Umbilical cord (tissue), 1 donor: ENCODE measurements at regions not wholly inside any gene's neighbourhood (a gene's known extent, or its start where the extent isn't known, plus 50 kb on each side); places are given as distances from the start of the nearest gene placed in this dataset.

Experiments used
- DNase-seq: peaks from one replicate; pipeline ENCODE4 v3.0.0-alpha.2; 2015; ENCODE audit warnings: low spot score

DNA sequence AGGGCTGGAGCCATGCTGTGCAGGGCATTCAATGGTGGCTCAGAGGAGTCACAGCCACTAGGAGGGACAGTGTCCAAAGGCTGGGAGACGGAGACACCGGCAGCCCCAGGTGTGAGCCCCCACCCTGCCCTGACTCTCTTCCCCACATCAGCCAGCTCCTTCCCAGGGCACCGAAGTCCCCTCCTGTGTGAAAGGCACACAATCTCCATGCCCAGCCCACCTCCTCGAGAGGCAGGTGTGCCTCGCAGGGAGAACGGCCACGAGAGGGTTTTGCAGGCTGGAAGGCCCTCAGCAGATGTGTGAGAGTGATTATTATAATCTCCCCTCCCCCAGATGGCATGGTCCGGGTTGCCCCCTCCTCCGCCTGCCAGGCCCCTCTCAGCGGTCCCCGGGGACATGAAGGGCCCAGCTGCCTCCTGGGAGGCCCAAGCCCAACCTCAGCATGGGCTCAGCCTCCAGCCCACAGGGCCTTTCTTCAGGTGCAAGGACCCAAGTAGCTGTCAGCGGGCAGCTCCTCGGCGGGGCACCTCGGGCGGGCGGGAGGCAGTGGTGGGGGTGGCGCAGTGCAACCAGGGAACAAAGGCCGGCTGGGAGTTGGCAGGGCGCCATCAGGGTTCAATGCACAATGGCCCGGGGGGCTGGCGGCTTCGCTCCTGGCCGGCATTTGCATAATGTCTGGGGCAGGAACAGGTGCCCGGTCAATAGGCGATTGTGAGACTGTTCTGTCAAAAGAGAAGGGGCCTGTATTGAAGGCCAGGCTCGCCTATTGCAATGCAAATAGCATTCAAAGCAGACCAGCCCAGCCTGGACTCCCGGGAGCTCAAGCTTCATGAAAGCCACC is 155.3 kb upstream of the ZMIZ1 start:
- no peak for DNase-seq

DNA sequence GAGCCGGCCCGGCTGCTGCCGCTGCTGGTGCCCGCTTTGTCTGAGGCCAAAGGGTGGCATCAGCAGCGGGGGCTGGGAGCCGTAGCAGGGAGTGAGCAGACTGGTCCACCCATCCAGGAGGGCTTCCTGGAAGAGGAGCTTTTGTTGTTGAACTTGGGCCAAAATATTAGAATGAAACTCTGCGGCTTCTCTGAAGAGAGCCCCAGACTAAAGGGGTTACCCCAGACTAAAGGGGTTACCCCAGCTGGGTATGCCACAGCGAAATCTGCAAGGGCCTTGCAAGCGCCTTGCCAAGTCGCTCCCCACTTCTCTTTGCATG is 154.7 kb upstream of the ZMIZ1 start:
- DNase-seq: no peak

- DNase-seq: no peak
Observed at GRCh38 chr10:78914502-78915189, 154.1 kb upstream of the ZMIZ1 start.

DNA sequence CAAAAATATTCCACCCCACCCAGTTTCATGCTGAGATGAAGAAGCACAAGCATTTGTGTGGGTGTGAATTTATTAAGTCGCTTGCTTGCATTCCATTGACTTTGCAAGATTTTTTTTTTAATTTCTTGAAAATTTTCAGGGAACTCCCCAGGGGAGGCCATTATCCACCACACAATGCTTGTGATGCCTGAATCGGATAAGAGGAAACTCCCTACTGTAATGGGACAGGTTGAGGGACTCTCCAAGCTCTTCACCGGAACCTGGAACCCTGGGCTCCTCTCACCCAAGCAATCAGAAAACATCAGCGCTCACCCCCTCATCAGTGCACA is 153.6 kb upstream of the ZMIZ1 start:
- no peak for DNase-seq

GRCh38 chr10:78916227-78916626 is 152.5 kb upstream of the ZMIZ1 start:
- DNase-seq: no peak

GRCh38 chr10:78919181-78919966 is 149.4 kb upstream of the ZMIZ1 start:
- no peak for DNase-seq

GRCh38 chr10:78920011-78920410 is 148.8 kb upstream of the ZMIZ1 start:
- no peak for DNase-seq

- DNase-seq: no peak
Observed at GRCh38 chr10:78921895-78922294, 146.9 kb upstream of the ZMIZ1 start.

GRCh38 chr10:78923647-78924318 is 145.0 kb upstream of the ZMIZ1 start:
- DNase-seq: no peak

DNA sequence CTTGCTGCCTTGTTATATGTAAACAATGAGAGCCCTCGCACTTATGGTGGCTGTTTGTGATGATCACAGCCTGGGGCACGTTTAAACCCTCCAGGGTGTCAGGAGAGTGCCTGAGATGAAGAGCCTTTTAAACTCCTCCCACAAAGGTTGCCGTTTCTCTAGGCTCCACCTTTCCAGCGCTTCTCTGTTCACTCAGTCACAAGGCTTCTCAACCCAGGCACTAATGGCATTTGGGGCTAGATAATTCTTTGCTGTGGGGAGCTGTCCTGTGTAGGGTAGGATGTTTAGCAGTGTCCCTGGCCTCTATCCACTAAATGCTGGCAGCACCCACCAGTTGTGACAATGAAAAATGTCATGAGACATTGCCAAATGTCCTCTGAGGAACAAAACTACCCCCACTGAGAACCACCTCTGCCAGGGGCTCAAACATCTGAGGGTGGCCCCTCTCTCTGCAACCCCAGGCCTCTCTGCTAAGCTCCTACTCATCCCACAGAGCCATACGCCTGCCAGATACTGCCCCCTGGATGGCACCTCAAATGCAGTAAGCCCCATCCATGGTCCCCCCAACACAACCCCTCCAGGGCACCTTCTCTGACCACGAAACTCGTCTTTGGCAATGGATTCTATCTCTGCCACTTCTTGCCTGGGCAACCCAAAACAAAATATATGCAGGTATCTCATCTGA is 144.3 kb upstream of the ZMIZ1 start:
- DNase-seq: no peak

DNA sequence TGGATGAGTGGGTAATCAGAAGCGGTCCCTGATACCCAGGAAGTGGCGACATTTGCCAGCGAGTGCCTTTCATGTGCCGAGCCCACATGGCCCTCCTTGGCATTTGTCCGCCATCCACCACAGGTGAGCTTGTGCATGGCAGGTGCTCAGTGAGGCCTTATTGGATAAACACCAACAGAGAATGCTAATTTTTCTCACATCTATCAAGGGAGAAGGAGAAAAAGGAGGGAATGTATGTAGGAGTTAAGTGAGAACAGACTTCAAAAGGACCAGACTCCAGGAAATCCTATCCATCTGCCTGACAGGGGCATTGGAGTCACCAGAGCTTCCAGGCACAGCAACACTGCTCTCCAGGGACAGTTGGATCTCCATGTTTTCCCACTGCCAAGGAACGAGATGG is 143.5 kb upstream of the ZMIZ1 start:
- DNase-seq: no peak

DNA sequence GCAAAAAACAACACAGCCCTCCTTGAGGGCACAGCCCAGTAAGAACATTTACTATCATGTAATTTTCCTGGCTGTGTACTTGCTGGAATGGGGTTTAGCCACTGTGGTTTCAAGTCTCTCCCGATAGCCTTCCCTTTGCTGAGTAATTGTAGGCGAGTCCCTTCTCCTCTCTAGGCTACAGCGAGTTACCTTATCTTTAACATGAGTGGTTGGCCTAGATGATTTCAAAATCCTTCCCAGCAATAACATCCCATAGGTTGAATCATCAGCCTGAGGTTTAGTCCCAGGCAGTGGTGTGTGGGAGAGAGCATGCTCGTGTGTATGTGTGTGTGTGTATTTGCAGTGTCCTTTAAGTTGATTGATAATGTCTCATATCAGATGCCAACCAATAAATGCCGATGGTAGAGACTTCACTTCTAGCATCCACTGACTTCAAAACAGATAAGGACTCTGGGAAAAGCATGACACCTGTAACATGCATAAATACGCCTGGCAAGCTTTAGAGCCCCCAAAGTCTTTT is 142.9 kb upstream of the ZMIZ1 start:
- DNase-seq: peak; percentile 94

GRCh38 chr10:78927257-78927995 is 141.3 kb upstream of the ZMIZ1 start:
- DNase-seq: no peak

GRCh38 chr10:78928330-78928729 is 140.4 kb upstream of the ZMIZ1 start:
- no peak for DNase-seq

DNA sequence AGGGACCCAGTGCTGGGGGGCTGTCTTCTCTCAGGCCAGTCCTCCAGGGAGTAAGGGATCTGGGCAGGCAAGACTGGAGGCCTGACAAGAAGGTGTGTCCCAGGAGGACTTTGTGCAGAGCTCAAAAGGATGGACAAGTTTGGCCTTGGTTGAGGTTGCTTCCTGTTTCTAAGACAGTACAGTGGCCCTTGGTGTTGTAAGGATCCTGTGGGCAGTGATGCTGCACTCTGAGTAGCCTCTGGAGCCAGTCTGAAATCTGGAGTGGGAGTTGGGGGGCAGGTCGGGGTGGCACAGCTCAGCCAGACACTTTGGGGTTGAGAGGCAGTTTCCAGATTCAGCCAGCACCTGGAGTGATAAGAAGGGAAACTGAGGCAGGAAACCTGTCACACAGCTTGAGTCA is 139.2 kb upstream of the ZMIZ1 start:
- DNase-seq: no peak

DNA sequence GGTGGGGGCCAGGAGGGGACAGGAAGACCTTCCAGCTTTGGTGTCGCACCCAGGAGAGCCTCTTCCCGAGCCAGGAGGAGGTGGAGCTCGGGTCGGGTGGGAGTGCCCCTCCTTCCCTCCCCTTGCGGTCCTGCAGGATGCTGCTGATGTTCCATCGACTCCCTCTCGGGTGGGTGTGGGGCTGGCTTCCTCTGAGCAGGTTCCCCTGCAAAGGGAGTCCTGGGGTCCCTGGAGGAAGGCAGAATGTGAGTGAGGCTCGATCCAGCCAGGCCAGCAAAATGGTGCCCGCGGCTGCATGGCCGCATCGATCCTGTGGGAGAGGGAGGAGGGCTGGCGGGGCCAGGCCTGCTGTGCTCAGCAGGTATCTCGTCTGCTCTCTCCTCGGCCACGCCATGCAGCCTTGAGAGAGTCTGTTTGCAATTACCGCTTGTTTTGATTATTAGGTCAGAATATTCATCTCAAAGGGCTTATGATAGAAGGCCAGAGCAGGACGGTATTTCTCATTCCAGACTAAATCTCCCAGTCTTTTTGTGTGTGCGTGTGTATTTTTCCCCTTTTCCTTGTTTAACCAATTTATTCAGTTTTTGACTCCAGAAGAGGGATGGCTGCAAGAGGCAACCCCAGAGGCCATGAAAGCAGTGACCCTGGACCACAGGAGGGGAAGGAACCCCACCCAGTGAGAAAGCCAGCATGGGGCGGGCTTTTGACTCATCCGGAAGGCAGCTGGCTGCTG is 137.3 kb upstream of the ZMIZ1 start:
- DNase-seq: peak; percentile 90

DNA sequence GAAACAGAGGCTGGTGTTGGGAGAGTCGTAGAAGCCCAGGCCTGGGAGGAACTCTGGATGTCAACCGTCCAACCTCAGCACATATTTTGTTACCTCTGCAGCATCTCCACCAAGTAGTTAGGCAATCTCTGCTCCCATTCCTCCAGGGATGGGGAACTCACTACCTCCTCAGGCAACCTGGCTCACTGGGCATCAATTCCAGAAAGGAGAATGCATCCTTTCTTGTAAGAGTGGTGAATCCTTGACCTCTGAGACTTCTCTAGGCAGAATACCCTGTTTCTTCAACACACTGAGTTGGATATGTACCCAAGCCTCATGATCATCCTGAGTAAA is 136.7 kb upstream of the ZMIZ1 start:
- DNase-seq: no peak

DNA sequence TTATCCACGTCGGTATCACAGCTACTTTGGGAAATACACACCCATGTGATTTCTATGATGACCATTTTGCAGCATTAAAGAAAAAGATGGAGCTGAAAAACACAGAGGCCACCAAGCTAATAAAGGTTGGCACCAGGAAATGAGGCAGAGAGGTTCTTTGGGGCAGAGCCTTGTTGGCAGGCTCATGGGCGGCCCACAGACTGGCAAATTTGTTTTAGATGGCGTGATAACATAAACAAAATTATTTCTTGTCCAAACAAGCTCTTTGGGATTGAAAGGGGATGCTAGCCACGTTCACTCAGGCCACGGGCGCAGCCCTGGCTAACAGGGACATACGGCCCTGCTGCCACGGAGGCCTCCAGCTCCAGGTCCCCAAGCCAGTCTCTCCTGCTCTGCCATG is 135.9 kb upstream of the ZMIZ1 start:
- no peak for DNase-seq

DNA sequence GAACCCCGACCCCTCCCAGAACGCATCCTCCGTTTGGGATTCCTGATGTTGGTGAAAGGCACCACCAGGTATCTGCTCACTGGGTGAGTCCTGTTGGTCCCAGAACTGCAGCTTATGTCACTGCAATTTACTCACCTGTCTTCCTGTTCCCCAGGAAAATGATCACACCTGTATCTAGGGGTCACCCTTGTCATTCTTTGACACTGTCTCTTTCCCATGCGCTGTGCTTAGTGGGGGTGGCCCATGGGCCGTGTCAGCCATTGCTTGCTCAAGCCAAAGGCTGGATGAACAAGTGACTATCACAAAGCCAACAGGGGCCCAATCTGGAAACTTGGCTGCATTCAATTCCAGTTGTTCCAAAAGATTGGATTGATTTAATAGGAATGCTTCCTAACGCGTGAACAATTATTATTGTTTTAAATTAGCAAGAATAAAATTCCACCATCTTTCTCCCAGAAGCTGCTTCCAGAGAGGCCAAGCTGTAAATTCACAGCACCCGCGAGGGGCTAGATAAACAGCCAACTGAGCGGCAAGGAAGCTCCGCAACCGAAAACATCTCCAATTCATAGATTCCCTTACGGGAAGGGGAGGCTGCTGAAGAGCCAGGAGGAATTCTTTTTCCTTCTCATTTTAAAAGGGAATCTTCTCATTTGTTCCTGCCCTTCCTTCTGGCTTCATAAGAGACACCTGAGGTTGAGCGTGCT is 134.8 kb upstream of the ZMIZ1 start:
- DNase-seq: no peak

DNA sequence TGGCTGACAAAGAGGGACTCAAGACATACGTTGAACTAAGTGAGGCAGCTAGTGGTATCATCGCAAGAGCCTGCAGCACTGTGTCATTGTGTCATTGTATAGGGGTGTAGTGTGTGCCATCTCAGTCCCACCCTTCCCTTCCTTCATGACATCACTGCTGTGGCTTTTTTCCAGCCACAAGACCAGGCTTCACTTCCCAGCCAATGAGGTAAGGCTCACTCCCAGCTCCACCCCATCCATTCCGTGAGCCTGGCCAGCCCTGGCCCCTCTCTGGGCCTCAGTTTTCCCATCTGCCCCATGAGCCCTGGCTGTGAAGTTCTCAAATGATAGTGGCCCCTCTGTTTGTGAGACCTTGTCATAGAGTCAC is 134.3 kb upstream of the ZMIZ1 start:
- DNase-seq: no peak
